GM12891 (cell line): ENCODE measurements at regions not wholly inside any gene's neighbourhood (a gene's known extent, or its start where the extent isn't known, plus 50 kb on each side); places are given as distances from the start of the nearest gene placed in this dataset.
"Not testable (repeated sequence)": the region's sequence is repeated elsewhere in the genome, so short reads cannot be mapped to it uniquely, and the experiment has no call there.

Experiments
- DNase-seq: peaks from one replicate; pipeline ENCODE4 v3.0.0; 2011; ENCODE audit warnings: low spot score; ENCODE audit not compliant: insufficient read length
- FAIRE-seq: peaks from 2 replicates; lab custom pipeline; 2011; peaks lifted over from hg19 to GRCh38; lab: Jason Lieb, UNC

DNA sequence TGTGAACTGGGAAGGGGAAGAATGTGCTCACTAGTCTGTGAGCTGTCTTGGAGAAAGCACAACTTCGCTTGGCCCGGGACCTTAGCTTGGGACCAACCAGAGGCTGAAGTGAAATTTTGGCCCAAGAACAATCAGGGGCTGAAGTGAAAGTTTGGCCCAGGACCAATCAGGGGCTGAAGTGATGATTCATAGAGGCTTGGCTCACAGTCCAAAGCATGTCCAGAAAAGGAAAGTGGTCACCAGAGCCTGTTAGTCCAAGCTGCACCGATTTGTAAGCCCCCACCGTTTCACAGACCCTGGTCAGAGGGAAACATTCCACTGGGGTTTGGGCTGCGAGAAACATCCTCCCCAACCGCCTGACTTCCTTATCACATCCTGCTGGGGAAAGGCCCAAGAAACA, 763.3 kb downstream of the SPATA31A7 start:
- not testable (repeated sequence) for DNase-seq, FAIRE-seq

GRCh38 chr9:61971635-61972034, 781.8 kb downstream of the SPATA31A7 start:
- FAIRE-seq, DNase-seq: not testable (repeated sequence)

GRCh38 chr9:61974501-61974900, 784.7 kb downstream of the SPATA31A7 start:
- not testable (repeated sequence) for FAIRE-seq, DNase-seq

DNA sequence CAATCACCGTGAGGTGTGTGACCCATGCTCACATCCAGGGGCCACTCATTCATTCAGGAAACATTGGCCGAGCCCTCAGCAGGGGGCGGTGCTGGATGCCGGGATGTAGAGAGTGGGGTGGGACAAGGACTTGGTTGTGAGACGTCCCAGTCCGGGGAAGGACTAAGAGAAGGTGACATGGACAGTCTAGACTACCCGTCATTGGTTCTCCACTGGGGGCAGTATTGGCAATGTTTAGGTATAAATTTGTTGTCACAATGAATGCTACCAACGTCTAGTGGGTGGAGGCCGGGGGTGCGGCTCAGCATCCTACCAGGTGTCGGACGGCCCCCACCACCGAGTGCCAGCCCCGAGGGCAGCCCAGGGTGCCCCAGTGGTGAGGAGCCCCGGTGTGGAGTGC, 786.5 kb downstream of the SPATA31A7 start:
- DNase-seq, FAIRE-seq: not testable (repeated sequence)

DNA sequence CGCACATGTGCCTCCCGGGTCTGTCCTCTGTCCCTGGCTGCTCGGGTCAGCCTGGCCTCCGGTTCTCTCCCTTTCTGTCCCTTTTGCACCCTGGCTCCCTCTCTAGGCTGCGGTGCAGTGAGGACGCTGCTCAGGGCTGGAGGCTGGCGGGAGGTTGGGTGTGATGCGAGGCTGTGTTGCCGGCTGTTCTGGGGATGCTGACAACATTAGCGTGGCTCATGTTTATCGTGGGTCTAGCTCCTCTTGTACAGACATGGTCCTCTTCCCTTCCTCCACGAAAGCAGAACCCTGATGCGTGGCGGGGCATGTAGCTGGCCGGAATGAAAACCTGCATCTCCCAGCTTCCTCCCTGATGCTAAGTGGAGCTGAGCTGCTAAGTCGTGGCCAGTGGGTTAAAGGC, 792.9 kb downstream of the SPATA31A7 start:
- not testable (repeated sequence) for DNase-seq, FAIRE-seq

DNA sequence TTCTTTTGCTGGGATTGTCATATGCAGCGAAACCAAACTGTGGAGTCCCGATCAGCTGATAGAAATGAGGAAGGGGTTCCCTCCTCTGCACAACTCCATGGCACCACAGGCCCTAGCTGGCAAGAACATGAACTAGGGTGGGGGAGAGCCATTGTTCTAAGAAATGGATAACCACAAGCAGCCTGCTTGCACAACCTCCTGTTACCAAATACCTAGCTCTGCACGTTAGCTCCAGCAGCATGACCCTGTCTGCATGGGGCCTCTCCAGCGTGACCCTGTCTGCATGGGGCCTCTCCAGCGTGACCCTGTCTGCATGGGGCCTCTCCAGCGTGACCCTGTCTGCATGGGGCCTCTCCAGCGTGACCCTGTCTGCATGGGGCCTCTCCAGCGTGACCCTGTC, 793.6 kb downstream of the SPATA31A7 start:
- not testable (repeated sequence) for DNase-seq, FAIRE-seq

DNA sequence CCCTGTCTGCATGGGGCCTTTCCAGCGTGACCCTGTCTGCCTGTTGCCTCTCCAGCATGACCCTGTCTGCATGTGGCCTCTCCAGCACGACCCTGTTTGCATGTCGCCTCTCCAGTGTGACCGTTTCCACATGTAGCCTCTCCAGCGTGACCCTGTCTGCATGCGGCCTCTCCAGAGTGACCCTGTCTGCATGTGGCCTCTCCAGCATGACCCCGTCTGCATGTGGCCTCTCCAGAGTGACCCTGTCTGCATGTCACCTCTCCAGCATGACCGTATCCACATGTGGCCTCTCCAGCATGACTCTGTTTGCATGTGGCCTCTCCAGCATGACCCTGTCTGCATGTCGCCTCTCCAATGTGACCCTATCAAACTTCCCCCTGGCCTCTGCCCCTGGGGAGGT, 794.1 kb downstream of the SPATA31A7 start:
- not testable (repeated sequence) for FAIRE-seq, DNase-seq

DNA sequence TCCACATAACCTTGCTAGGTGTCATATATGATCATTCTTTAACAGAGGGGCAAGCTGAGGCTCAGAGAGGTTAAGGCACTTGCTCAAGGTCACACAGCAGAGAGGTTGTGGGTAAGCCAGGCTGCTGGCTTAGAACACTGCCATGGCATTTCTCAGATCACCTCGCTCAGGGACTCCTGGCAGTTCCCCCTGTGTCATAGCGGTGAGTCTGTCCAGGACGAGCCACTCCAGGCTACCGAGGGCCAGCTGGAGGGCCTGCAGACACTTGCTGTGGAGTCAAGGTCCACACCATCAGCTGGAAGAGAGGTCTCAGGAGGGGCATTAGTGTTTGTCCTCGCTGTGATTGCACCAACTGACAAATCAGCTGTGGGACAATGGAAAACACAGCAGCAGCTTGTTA, 794.7 kb downstream of the SPATA31A7 start:
- FAIRE-seq, DNase-seq: not testable (repeated sequence)

GRCh38 chr9:61992110-61992509, 802.3 kb downstream of the SPATA31A7 start:
- not testable (repeated sequence) for FAIRE-seq, DNase-seq

DNA sequence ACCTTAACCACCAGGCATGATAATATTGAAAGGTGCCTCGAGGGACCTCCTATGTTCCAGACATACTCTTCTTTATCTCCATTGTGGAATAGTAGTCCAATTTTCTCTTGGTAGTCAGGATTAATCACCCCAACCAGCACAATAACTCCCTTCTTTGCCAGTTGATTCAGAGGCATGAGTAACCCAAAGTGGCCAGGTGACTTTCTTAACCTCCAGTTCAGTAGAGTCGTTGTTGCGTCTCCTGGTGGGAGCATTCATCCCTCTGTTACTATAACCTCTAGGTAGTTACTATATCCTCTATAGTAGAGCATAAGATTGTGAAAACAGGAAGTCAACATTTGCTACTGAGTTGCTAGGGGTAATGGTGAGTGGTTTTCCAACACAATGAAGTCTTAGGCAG, 842.6 kb downstream of the SPATA31A7 start:
- FAIRE-seq, DNase-seq: not testable (repeated sequence)

DNA sequence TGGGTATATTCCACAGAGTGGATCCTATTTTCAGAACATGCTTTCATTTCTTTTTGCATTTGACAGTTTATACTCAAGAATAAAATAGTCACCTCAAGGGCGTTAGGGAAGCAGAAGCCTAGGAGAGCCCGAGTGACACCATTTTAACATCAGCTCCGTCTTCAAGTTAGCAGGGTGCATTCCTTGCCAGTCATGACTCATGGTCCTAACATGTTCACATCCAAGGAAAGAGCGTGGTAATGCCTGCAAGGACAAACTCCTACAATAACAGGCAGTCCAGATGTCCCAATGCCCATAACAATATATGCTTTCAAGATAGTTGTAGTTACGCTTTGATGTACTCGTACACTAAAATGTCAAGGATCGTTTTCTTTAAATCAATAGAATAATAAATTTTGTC, 848.4 kb downstream of the SPATA31A7 start:
- not testable (repeated sequence) for DNase-seq, FAIRE-seq

GRCh38 chr9:62058155-62058554, 868.3 kb downstream of the SPATA31A7 start:
- not testable (repeated sequence) for FAIRE-seq, DNase-seq

DNA sequence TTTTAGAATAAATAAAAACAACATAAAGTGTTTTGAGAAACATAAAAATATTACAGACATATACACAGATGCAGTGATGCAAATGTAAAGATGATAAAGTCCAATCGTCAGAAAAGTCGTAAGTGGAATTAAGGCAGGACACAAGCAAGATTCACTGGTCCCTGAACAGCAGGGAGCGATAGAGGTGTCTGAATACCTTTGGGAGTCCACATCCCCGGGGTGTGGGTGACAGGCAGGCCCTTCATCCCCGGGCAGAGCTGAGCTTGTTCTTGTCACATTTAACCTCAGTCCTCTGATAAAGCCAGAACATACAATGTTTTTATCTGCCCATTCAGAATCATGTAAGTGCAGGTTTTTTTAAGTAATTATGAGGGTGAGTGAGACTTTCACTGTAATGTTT, 881.2 kb downstream of the SPATA31A7 start:
- not testable (repeated sequence) for FAIRE-seq

GRCh38 chr9:62073401-62073800, 883.6 kb downstream of the SPATA31A7 start:
- FAIRE-seq, DNase-seq: not testable (repeated sequence)

More for the DNA sequence above, 881.2 kb downstream of the SPATA31A7 start:
- DNase-seq: not testable (repeated sequence)

GRCh38 chr9:62084245-62084644, 894.4 kb downstream of the SPATA31A7 start:
- not testable (repeated sequence) for DNase-seq, FAIRE-seq

DNA sequence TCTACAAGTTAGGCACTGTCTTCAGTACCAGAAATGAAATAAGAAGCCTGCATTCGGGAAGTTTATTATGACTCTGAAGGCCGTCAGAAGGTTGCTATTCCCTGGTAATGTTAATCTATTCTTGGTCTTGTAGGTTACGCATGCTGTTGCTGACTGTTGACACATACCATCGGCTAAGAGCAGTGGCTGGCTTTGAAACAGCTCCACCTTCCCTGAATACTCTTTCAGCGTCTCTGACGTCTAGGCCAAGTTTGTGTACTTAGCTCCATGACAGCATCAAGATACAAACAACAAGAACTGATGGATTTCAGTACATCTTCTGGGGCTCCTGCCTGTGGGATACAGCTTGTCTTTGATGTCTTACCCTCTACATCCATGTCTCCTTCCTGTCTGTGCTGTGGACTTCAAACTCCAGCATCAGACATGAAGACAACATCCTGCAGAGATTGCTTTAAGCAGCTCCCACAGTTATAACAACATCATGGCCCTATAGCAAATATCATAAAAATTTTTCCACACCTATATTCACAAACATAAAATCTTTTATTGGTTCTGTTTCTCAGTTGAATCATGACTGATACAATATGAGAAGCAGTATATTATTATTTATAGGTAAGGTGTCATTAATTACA, 906.0 kb downstream of the SPATA31A7 start:
- not testable (repeated sequence) for DNase-seq, FAIRE-seq
